ENCODE measurements at regions not wholly inside any gene's neighbourhood (a gene's known extent, or its start where the extent isn't known, plus 50 kb on each side); places are given as distances from the start of the nearest gene placed in this dataset.

DNA sequence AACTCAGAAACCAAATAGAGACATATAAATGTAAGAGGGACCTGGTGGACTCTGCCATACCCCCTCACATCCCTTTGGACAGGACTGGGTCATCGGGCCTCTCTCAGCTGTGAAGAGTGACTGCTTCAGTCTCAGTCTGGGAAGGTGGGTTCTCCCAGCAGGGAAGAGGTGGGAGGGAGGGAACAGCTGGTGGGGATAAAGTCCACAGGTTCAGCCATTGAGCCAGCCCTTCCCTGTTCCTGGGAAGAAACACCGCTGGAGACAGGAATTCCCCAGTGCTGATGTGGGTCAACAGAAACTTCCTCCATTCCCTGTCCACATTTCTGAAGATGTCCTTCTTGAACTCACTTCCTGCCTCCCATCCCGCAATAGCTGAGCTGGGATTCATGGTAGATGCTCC, 209.2 kb upstream of the PMEPA1 start:
- TF ChIP-seq, protein P1, sequence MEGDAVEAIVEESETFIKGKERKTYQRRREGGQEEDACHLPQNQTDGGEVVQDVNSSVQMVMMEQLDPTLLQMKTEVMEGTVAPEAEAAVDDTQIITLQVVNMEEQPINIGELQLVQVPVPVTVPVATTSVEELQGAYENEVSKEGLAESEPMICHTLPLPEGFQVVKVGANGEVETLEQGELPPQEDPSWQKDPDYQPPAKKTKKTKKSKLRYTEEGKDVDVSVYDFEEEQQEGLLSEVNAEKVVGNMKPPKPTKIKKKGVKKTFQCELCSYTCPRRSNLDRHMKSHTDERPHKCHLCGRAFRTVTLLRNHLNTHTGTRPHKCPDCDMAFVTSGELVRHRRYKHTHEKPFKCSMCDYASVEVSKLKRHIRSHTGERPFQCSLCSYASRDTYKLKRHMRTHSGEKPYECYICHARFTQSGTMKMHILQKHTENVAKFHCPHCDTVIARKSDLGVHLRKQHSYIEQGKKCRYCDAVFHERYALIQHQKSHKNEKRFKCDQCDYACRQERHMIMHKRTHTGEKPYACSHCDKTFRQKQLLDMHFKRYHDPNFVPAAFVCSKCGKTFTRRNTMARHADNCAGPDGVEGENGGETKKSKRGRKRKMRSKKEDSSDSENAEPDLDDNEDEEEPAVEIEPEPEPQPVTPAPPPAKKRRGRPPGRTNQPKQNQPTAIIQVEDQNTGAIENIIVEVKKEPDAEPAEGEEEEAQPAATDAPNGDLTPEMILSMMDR (IDR thresholded peaks at IDR 0.05), result no peak
- no peak for TF ChIP-seq ZFX (IDR thresholded peaks at IDR 0.05; ENCODE audit: borderline replicate concordance)

All from 22Rv1 (cell line).